LHCN-M2 (cell line): ENCODE measurements at regions not wholly inside any gene's neighbourhood (a gene's known extent, or its start where the extent isn't known, plus 50 kb on each side); places are given as distances from the start of the nearest gene placed in this dataset.
A peak's percentile ranks its signal among the peaks of the same experiment; 100 is the strongest.
"Not testable (repeated sequence)": the region's sequence is repeated elsewhere in the genome, so short reads cannot be mapped to it uniquely, and the experiment has no call there.

Experiments used
- DNase-seq: peaks from one replicate; pipeline ENCODE4 v3.0.0-alpha.2; 2012; ENCODE audit warnings: low read depth

DNA sequence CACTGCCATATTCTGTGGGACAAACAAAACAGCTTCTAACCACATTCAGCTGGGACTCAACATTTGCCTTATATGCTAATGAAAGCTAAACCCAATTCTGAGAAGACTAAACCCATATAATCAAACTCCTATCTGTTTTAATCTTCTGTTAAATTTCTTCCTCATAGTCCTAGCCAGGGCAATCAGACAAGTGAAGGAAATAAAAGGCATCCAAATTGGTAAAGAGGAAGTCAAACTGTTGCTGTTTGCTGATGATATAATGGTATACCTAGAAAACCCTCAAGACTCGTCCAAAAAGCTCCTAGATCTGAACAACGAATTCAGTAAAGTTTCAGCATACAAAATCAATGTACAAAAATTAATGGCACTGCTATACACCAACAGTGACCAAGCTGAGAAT, 157.1 kb downstream of the PHLDA1 start:
- DNase-seq = no peak

DNA sequence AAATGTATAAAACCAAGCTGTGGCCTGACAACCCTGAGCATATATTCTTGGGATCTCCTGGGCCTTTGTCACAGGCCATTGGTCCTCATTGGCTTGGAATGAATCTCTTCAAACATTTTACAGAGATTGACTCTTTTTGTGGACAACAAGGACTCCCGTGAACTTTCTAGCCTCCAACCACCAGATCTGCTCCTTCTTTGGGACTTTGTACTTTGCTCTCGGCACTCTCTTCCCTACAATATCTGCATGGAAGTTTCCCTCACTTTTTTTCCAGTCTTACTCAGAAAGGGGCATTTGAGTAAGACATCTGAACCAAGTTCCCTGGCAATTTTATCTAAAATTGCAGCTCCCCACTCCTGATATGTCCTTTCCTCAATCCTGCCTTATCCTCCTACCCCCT, 158.8 kb downstream of the PHLDA1 start:
- no peak for DNase-seq

DNA sequence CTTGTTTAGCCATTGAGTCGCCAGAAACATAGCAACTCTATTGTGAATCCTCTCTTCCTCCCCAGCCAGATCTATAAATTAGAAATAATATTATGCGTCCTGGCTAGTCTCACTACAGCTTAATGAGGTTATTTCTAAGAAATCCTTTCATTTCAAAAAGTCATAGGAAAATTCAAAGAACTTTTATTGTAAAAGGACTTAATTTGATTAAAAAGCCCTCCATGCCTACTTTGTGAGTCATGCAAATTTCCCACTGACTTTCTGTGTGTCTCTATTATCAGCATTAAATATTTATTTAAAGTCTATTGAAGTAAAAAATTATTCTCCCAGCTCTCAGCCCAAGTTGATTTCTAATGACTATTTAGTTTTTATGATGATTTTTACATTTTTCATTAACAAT, 160.7 kb downstream of the PHLDA1 start:
- no peak for DNase-seq

DNA sequence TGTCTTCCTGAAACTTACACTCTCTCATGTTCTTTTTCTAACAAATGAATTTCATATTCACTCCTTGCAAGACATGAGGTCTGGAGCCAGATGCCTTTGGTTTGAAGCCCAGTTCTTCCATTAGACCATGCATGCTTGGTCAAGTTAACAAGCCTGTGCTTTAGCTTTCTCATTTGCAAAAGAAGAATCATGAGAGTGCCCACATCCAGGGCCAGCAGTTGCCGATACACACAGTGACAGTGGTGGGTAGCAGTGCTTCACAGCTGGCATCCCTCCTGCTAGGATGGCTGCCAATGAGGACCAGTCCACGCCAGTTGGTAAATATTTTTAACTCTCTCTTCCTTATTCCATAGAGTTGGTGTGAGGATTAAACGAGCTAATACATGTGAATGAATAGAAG, 163.1 kb downstream of the PHLDA1 start:
- DNase-seq = no peak

DNA sequence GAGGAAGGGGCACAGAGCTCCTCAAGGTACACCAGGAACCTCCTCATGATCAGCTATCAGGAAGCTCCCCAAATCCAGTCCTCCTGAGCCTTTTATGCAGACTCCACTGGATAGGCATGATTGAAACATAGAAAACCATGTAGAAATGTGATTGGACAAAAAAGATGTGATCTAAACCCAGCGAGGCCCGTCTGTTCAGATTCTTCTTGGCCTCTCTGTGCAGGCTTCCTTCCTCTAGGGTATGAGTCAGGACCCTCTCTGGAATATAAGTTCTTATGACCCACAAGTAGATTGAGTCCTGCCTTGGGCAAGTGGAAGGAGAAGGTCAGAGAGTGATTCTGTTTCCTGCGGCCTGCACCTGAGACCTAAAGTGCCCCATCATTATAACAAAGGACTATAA, 166.3 kb downstream of the PHLDA1 start:
- no peak for DNase-seq

DNA sequence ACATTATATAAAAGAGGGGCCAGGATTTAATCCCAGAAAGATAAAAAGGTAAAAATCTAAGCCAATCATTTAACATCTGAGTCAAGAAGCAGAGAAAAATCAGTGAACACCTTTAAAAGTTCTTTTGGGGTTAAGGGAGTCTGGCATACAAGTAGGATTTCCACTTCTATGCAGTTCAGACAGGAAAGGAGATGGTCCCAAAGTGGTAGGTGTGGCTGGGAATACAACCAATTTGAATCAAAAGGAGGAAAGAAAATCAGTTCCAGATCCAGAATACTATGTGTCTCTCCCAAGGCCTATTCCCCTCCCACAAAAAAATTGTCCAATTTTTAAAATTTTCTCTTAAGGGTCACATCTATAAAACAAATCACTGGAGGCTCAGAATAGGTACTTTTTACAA, 167.4 kb downstream of the PHLDA1 start:
- DNase-seq = no peak

DNA sequence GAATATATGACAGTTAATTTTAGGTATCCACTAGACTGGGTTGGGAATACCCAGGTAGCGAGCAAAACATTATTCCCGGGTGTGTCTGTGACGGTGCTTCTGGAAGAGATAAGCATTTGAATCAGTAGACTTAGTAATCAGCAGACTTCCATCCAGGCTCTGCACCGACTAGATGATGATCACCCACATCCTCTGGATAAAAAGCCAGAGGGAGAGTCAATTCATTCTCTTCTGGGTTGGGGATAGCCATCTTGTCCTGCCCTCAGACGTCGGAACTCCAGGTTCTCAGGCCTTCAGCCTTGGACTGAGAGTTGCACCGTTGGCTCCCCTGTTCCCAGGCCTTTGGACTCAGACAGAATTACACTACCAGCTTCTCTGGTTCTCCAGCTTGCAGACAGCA, 168.0 kb downstream of the PHLDA1 start:
- DNase-seq = no peak

DNA sequence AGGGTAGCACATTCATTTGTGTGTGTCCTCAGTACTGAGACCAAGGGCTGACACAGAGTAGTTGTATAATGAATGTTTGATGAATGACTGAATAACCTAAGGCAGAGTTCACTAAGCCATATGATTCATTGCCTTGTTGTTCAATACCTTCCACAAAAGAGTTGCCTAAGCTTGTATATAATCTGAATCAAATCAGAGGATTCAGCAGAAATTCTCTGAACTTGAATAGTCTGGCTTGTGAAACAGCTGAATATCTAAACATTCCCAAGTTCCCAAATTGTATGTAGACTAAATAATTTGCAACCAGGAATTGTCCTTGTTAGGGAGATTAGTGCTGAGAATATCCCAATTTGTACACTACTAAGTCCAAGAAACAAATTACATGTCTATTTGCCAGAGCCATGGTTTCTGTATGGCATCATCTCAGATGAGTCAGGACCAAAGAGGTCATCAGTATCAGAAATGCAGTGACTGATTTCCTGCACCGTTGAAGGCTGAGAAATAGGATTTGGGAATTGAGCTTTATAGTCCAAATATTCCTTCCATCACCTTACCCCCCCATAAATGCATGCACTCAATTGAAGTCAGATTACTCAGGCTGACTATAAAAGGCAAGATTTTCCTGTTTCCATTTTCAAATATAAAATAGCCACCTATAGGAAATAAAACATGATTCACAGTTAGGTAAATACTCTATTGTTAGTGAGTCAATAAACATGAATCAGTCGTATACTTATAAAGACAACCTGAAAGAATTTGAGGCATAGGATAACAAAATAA, 168.7 kb downstream of the PHLDA1 start:
- peak; percentile 79 for DNase-seq

DNA sequence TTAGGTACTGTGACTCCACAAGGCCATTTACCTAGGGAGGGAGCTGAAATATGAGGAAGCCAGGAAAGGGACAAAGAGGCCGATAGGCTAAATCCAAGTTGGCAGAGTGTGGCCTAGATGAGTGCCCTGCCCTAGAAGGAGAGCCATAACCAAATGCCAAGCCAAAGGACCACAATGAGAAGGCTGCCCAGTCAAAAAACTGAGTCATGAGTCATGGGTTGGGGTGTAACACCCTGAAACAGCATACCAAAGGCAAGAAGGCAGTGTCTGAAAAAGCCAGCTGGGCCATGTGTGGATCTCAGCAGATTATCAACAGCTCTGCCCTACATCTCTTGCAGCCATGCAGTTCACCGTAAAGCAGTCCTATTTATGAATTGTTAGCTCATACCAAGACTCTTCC, 171.7 kb downstream of the PHLDA1 start:
- DNase-seq = peak; percentile 43

DNA sequence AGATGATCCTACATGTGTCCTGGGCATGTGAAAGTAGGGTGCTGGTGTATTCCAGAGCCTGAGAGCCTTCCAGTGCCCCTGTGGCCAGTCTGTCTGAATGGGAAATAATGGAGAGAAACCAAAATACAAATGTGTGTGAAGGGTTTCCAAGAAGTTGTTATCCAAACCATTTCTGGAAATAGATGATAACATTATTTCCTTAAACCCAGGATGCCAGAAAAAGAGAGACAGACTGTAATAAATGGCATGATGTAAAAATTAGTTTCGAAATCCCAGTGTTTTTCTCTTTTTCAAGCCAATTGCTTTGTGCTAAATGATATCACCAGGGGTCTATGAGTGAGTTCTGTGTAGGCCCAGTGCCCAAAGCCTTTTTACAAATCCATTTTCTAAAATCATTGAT, 175.3 kb downstream of the PHLDA1 start:
- no peak for DNase-seq

DNA sequence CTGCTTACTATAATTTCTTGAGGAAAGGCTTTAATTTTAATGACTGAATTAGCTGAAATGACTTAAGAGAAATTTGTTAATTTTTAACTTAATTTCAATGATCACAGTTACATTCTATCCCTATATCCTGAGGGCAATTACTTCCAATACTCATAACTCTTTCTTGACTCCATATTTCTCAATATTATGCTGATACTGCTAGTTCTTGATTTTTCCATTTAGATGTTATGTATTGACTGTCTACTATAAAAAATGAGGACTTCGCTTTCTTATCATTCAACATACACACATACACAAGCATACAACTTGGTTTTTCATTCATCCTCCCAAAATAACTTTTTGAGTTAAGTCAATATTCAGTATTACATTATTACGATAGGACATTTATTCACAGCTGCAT, 176.2 kb downstream of the PHLDA1 start:
- DNase-seq = no peak

DNA sequence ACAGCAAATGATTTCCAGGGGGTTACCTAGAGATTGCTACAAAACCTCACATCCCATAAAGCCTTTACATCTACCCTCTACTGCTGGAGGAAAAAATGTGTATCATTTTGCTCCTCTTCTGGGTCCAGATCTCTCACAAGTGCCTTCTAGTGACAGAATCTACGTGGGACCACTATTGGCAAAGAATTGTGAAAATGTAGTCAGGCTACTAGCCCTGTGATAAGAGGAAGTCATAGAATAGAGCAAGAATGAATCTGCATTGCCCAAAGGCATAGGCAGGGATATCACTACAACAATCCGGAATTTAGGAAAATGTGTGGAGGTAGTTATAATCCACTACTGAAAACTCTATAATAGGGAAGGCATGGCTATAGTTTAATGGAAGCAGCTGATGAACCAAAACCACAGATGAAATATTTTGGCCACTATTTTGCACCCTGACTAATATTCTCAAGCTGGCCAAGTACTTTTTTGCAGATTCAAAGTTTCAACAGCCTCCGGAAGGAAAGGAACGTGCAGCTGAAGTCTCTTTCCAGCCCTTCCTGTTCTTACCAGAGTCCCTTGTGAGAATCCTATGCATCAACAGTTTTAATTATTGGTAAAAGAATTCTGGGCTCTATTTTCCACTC, 176.8 kb downstream of the PHLDA1 start:
- DNase-seq = peak; percentile 75

DNA sequence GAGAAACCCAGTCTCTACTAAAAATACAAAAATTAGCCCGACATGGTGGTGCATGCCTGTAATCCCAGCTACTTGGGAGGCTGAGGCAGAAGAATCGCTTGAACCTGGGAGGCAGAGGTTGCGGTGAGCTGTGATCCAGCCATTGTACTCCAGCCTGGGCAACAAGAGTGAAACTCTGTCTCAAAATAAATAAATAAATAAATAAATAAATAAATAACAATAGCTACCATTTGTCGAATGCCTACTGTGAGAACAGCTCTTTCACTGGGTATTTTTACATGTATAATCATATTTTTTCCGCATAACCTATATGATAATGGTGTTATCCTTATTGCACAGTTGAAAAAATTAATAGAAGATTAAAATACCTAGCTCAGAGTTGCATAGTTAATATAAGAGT, 177.4 kb downstream of the PHLDA1 start:
- not testable (repeated sequence) for DNase-seq

DNA sequence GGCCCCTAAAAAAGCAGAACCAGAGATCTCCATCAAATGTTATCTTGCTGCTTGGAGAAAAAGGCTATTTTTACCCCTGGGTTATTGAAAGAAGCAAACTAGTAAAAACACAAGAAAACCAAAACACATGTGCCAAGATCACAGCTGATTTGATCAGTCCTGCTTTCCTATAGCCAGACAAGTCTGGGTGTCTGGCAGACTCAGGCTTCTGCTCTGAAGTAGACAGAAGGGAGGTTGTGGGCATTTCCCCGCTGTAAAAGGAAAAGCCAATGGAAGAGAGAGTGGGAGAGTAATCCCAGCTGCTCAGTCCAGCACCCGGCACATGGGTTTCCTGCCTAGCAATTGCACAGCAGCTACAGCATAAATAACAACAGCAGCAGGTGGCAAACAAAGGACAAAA, 177.9 kb downstream of the PHLDA1 start:
- peak; percentile 20 for DNase-seq

DNA sequence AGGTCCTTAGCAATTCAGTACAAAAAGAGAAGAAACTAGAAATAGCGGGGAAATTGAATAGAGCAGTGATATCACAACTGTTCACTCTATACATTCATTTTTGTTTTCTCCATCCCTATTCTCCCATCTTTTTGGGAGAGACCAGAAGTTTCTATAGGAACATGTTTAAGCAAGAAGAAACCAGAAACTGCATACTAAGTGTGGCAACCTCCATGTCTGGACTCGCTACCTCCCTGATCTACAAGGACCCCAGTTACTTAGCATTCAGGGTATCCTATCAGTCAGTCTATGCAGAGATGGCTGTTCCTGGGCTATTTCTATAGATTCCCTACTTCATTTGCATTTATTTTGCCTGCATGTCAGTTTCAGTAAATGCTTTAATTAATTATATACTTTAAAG, 178.6 kb downstream of the PHLDA1 start:
- DNase-seq = no peak

DNA sequence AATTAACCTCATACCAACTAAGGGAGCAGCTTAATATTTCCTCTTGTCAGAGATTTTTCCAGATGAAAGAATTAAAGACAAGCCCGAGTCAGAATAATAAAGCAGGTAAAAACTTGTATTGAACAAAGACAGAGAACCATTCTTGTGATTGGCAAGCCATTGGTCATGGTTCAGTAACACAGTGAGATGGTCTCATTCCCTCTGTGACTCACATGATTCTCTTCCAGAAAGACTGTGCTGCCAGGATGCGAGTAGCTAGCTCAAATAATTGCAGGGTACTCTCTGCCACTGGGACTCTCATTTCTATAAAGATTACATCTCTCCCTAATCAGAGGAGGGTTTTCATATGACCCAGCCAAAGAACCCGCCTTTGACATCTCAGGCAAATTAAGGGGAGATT, 179.4 kb downstream of the PHLDA1 start:
- peak; percentile 39 for DNase-seq

DNA sequence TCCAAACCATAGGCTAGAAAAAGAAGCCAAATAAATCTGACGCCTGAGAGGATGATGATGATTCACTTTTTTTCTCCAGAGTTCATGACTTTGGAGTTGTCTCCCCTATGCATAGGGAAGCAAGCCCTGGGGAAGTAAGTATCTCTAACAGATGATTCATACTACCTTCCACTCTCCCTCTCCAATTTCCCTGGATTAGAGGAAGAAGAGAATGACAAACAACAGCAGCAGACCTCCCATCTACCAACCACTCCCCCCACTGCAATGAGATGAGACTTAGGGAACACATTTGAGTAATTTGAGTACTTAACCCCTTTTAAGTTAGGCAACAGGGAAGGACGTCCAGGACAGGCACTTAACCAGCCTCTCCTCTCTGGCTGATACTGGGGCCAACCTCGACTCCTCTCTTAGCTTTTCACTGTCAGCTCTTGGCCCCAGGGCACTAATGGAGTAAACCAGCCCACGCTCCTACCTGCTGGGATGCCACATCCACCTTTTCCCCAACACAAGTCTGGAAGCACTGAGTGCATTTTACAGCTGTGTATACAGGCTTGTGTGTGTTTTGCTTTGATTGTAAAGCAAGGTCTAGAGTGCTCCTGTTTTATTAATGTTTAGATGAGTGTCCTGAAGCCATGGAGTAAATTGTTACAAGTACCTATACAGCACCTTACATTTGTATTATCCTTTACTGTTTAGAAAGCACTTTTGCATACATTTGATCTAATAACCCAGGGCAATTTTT, 180.7 kb downstream of the PHLDA1 start:
- peak; percentile 95 for DNase-seq

DNA sequence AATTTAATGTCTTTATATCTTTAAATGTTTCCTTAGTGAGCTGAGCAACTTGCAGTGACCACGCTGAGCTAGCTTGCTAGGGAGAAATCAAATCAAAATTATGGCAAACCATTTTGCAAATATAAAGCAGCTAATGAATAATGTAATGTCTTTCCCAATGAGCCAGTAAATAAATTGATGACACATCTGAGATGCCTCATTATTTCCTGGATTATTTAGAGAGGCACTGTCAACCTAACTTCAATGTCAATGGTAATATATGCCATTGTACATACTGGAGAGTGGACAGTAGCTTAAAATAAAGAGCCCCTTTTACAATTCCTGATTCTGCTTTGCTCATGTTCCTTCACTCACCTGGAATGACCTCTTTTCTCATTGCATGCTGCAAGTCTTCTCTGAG, 182.6 kb downstream of the PHLDA1 start:
- no peak for DNase-seq

DNA sequence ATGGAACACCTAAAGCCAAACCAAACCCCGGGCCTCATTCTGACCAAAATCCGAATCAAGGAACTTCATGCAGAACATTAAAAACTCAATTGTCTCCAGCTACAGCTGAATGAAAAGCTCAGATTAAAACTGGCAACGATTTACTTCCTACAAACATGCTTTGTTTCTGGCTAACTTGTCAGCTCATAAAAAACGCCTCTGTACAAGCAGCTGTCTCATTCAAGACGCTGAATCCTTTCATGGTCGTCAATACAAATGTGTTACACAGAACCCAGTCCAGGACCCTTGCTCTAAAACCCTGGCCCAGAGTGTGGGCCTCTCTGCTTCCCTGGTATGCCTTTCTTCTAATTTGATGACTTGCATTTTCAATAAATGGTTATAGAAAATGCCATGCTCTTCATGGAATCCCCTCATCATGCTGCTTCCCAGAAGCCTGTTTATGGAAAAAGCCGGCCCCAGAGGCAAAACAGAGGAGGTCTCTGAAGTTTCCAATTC, 183.1 kb downstream of the PHLDA1 start:
- no peak for DNase-seq

DNA sequence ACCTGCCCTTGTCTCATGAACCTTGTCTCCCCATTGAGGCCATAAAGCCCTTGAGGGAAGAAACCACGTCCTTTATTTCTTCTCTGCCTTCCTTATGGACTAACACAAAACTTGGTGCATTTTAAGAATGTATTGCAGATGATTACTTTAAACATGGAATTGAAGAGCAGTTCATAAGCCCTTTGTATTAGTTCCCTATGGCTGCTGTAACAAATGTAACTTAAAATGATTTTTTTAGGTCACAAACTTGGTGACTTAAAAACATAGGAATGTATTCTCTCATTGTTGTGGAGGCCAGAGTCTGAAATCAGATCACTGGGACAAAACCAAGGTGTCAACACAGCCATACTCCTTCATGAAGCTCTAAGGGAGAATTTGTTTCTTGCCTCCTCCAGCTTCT, 185.5 kb downstream of the PHLDA1 start:
- no peak for DNase-seq

DNA sequence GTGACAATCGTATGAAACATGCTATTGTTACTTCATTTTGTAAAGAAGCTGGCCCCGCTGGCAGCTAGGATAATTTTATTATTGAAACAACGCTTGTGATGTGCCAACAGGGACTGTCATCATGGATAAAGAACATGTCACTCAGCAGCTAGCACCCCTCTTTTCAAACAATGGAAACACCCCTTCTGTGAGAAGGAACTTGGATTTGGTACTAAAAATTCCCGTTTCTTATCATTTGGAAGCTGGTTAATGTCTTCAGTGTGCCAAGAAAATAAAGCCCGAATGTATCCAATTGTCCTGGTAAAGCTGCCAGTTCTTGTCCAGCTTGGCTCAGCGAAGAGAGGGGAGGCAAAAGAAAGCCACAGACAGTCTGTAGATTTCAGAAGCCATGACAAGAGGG, 186.6 kb downstream of the PHLDA1 start:
- no peak for DNase-seq

DNA sequence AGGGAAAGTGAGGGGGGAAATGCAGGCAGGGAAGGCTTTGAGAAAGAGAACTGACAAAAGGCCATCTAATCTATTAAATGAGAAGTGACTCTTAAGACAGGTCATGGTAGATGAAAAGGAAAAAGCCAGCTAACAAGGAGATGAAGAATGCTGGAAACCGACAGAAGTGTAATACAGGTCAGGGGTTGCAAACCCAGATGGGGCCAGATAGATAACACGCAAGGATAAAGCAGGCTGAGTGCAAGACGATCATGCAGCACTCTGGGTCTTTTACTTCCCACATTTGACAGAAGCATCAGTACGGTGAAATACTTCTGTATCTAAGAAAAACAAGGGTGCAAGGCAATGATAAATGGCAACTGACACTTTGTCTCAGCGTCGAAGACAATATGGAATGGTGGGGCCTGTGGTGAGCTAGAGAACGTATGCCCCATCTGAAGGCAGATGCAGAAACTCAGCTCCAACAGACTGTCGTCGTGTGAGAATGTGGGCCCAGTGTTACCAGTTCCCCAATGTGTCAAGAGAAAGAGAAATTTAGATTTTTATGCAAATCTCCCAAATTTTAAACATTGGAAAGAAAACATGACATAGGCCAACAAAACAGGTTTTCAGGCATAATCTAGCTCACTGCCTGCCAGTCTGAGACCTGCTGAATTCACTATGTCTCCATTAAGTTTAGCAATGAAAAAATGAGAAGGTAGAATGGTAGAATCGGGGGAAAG, 187.4 kb downstream of the PHLDA1 start:
- DNase-seq = no peak
